ENCODE measurements at regions not wholly inside any gene's neighbourhood (a gene's known extent, or its start where the extent isn't known, plus 50 kb on each side); places are given as distances from the start of the nearest gene placed in this dataset.

GRCh38 chr1:191851799-191852595, 306.3 kb upstream of the RGS18 start:
- Histone ChIP-seq H3K56ac (ENCODE audit: insufficient read length, low read depth, low read length) (no peak overlapping the region), H2BK20ac (ENCODE audit: low read depth, low read length, poor library complexity, severe bottlenecking) (no peak overlapping the region)

More at GRCh38 chr1:191851799-191852595, 306.3 kb upstream of the RGS18 start:
- no peaks in the 10 kb centered on the region for H3K4me1 ChIP-seq (ENCODE audit: insufficient read depth, low read length)
- DNase-seq = no peak
- no peak overlapping the region for H3K27ac ChIP-seq (ENCODE audit: insufficient read length, low read depth, low read length)
- no CpG with 5 or more reads among the region's 1 CpG for WGBS (ENCODE audit: extremely low coverage, insufficient read length, low lambda C conversion rate)
- H3K9ac ChIP-seq (ENCODE audit: extremely low read depth, insufficient read length, low read length) = no peak overlapping the region
- no peak overlapping the region for H2AK5ac ChIP-seq (ENCODE audit: insufficient read length, low read length)
- H4K20me1 ChIP-seq (ENCODE audit: control insufficient read depth, insufficient read depth, insufficient read length) = no peaks in the 10 kb centered on the region
- H3K79me1 ChIP-seq (ENCODE audit: insufficient read depth, low read depth, low read length, poor library complexity, severe bottlenecking) = no peaks in the 10 kb centered on the region
- H3K14ac ChIP-seq (ENCODE audit: insufficient read depth, low read length) = no peak overlapping the region
- H4K5ac ChIP-seq (ENCODE audit: insufficient read length, low read depth, low read length) = no peak overlapping the region
- H2BK12ac ChIP-seq (ENCODE audit: insufficient read length, low read depth, low read length) = no peak overlapping the region
- H3K36me3 Mint-ChIP-seq (ENCODE audit: insufficient read depth in 1 of 3, low read depth in 3 of 3) = no peaks in the 10 kb centered on the region
- no peak overlapping the region for H4K91ac ChIP-seq (ENCODE audit: insufficient read length, low read depth, low read length)
- no peaks in the 10 kb centered on the region for H3K9me3 Mint-ChIP-seq
- H2BK5ac ChIP-seq (ENCODE audit: insufficient read length, low read length) = no peak overlapping the region
- no peak overlapping the region for H3K27ac Mint-ChIP-seq
- H3T11ph ChIP-seq (ENCODE audit: low read length) = no peak overlapping the region
- no peak overlapping the region for H2BK120ac ChIP-seq (ENCODE audit: low read depth, low read length, poor library complexity, severe bottlenecking)
- H2AFZ ChIP-seq (ENCODE audit: low read length) = no peak overlapping the region
- no peak overlapping the region for H3K23ac ChIP-seq (ENCODE audit: insufficient read length, low read depth, low read length)
- no peak overlapping the region for H3K4ac ChIP-seq (ENCODE audit: low read depth, low read length)
- H2BK15ac ChIP-seq (ENCODE audit: low read depth, low read length) = no peak overlapping the region
- H3K4me3 Mint-ChIP-seq = no peak overlapping the region
- TF ChIP-seq CTCF (conservative IDR thresholded peaks at IDR 0.05) = no peak
- no peaks in the 10 kb centered on the region for H3K9me3 ChIP-seq (ENCODE audit: control insufficient read depth, low read depth, low read length)
- no peak overlapping the region for H3K4me2 ChIP-seq (ENCODE audit: insufficient read depth, insufficient read length, low read length)
- H3K23me2 ChIP-seq (ENCODE audit: insufficient read length, low read depth, low read length, poor library complexity, severe bottlenecking) = no peaks in the 10 kb centered on the region
- H4K8ac ChIP-seq (replicated peaks; ENCODE audit: insufficient read length, low read depth, low read length) = no peak overlapping the region
- no peak overlapping the region for H3K18ac ChIP-seq (ENCODE audit: insufficient read length, low read depth, low read length)
- H3K27me3 Mint-ChIP-seq (ENCODE audit: low read depth) = no peaks in the 10 kb centered on the region
- H3K4me1 Mint-ChIP-seq = peaks cover 8% of the 10 kb centered on the region in 2 experiments
- H3K79me2 ChIP-seq (ENCODE audit: insufficient read depth, low read length) = no peaks in the 10 kb centered on the region
- H3K27me3 ChIP-seq (ENCODE audit: insufficient read depth, low read length) = no peaks in the 10 kb centered on the region
